HG02943 (cell line): ENCODE measurements at regions not wholly inside any gene's neighbourhood (a gene's known extent, or its start where the extent isn't known, plus 50 kb on each side); places are given as distances from the start of the nearest gene placed in this dataset.

Experiments
- ATAC-seq: cut with Tn5 transposase; IDR thresholded peaks from one replicate; pipeline ENCODE4 v1.9.1; 2021; ENCODE audit warnings: mild to moderate bottlenecking, low read depth, moderate library complexity; ENCODE audit not compliant: unreplicated experiment

DNA sequence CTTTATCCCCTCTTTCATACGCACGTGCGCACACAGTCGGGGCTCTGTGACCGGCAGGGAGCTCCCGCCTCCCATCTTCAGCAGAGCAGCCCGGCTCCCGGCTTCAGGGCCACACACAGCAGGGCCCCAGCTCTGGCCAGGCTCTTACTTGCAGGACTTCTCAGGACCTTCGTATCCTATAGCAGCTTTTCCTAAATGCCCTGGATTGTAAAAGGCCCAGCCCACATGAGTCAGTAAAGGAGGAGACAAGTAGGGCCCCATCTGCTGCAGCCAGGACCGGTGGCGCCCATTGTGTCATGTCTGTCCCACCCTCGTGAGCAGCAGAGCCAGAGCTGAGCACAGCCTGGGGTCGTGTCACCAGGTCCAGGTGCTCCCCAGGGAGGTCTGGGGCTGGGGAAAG is 107.6 kb upstream of the VSTM2B start:
- no peak for ATAC-seq

DNA sequence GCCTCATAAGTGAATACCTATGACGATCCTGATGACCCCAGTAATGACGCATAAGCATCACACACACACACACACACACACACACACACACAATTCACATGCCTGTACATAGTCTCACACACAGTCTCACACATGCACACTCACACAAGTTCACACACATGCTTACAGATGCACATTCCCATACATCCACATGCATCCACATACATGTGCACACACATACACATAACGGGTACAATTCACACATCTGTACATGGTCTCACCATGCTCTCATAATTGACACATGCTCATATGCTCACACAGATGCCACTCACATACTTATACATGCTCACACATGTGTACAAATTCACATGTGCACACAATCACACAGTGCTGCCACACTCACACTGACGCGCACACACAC is 105.7 kb upstream of the VSTM2B start:
- no peak for ATAC-seq

DNA sequence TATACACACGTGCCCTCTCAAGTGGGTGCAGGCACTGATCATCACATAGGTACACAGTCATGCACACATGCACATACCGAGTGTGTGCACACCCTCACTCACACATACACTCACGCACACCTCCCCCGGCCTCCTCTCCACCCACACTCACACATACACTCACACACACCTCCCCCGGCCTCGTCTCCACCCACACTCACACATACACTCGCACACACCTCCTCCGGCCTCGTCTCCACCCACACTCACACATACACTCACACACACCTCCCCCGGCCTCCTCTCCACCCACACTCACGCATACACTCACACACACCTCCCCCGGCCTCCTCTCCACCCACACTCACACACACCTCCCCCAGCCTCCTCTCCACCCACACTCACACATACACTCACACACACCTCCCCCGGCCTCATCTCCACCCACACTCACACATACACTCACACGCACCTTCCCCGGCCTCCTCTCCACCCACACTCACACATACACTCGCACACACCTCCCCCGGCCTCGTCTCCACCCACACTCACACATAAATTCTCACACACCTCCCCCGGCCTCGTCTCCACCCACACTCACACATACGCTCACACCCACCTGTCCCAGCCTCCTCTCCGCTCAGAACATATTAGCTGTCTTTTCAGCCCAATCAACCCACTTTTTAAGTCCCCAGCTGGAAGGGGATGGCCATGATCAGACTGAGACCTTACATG is 105.2 kb upstream of the VSTM2B start:
- no peak for ATAC-seq

DNA sequence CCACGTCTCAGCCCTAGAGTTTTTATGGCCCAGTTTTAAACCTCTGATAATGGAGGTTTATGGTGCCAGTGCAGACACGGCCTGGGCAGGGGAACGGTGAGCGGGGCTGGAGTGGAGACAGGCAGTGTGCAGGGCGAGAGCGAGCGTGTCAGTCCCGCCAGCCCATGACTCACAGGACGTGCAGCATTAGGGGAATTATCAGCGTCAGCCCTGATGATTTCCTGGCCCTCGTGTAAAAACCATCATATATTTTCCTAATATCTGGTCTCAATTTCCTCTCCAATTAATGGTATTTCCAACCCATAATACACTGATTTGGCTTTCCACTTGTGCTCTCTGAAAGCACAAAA is 104.6 kb upstream of the VSTM2B start:
- ATAC-seq, result no peak

DNA sequence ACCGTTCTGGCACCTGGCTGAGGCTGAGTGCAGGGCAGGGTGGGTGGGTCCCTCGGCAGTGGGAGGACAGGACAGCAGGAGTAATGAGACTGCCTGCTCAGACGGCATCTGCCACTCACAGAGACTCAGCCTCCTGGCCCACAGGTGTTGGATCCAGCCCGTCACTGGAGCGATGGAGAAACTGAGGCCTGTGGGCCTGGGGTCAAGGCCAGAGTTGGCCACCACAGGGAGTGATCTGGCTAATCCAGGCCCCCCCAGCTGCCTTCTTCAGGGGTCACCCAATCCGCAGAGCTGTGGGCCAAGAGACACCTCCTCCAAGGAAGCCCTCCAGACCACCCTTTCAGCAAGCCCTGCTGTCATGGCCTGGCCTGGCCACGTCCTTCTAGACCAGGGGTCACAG is 103.7 kb upstream of the VSTM2B start:
- no peak for ATAC-seq

DNA sequence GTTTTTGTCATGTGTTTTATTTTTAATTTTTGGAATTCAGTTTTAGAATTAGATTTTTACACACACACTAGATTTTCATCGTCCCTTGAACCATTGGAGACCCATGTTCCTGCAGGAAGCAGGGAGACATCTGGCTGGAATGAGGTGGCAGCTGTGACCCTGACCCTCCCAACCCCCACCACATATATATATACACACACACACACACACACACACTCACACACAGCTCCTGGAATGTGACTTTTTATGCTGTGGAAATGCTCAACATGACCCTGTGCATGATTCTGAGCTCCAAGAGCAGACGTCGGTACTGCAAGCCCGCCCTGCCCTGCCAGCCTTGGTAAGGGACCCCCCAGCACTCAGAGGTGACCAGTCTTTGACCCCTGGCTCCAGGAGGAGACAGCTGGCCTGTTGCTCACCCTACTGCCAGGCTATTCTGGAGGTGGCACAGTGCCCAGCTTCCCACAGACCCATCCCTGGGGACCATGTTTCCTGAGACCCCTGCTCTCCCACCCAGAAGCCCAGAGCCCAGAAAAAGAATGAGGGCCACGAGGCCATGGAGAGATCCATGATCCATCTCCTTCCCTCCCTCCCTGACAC is 103.2 kb upstream of the VSTM2B start:
- ATAC-seq, result no peak

DNA sequence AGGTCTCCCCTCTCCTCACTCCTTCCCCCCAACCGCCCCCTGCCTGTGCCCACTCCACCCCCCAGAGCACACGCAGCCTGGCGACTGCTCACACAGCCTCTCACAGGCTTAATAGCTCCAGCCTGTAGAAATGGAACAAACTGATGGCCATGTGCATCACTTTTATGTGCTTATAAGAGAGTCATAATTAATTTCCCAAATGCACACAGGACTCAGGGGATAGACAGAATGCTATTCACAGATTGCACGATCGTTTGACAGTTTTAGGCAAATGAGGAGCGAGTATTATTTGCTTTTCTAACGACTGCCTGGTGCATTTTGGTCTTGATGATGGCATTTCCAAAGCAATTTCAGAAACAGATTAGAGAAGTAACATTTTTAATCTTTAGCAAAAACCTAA is 97.7 kb upstream of the VSTM2B start:
- no peak for ATAC-seq

DNA sequence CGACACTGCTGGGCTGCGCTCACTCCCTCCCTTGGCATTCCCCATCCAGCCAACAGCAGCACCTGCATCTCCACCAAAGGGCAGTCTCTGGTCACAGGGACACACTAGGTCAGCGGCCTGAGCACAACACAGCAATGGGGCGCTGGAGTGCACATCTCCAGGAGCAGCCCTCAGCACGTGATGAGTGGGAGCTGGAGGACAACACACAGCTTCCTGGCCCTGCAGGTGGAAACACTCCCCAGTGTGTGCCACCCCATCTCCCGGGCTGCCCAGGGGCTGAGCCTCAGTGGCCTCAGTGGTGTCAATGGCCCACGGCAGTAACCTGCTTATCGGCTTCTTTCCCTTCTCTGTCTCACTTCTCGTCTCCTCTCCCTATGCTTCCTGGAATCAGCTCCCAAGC is 96.8 kb upstream of the VSTM2B start:
- ATAC-seq, result no peak

DNA sequence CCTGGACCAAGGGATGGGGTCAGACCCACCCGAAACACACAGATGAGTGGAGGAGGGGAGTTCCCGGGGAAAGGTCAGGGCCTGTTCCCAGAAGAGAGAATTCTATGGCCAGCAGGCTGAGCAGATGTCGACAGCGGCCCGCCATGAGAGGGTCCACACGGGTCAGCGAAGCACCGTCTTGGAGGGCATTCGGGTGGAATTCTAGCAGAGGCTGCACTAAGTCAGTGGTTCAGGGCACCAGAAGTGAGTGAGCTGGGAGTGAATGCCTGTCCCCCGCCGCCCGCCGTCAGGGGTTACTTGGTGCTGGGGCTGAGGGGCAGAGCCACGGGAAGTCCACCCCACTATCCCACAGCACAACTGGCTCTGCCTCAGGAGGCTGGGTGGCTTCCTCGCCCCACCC is 96.2 kb upstream of the VSTM2B start:
- no peak for ATAC-seq

DNA sequence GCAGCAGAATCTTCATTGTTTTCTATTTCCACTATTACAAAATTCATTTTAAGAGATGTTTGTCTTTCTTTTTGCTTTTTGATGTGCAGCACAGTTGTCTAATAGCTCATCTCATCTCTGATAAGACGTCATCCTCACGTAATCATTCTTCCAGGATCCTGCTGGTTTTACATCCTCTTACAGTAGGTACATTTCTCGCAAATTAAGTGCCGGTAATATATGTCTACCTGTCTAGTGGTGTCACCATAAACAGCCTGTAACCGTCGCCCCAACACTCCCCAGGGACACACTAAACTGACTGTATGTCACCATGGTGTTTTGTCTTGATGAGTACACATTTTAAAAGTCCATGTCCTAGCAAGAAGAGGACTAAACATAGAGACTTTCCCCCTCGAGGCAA is 94.5 kb upstream of the VSTM2B start:
- ATAC-seq, result no peak

DNA sequence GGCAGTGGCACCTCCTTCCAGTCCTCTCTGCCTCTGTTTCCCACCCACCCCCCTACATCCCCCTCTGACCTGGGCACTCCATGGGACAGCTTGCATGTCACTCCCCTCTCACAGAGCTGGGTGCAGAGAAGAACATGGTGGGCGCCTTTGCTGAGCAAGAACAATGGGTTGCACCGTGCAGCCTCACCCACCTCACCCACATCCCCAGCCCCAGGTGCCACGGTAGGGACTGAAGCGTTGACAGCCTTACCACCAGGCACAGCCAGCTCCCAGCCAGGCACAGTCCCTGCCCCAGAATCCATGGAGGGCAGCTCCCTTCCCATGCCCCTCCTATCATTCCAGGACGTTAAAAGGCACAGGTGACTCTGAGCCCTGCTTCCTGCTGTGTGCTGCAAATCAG is 93.1 kb upstream of the VSTM2B start:
- ATAC-seq, result no peak

DNA sequence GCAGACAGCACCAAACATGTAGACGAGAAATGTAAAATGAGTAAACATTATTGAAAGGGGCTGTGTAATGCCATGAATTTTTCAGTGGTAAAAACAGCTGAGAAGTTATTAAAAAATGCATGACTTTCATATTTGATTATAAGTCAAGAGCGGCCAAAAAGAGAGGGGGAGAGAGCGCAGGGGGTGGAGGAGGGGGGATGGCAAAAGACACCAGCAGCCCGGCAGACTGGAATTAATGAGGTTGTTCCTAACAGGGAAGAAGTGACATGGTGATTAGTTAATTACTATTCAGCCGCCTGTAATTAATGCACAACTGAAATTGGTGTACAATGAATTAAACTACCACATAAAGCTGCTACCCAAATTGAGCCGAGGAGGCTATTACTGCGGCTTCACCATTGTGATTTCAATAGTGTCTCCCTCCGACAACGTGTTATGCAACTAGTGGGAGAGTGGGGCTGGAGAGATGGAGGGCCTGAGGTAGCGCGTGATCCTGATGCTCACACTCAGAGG is 89.1 kb upstream of the VSTM2B start:
- ATAC-seq, result no peak

DNA sequence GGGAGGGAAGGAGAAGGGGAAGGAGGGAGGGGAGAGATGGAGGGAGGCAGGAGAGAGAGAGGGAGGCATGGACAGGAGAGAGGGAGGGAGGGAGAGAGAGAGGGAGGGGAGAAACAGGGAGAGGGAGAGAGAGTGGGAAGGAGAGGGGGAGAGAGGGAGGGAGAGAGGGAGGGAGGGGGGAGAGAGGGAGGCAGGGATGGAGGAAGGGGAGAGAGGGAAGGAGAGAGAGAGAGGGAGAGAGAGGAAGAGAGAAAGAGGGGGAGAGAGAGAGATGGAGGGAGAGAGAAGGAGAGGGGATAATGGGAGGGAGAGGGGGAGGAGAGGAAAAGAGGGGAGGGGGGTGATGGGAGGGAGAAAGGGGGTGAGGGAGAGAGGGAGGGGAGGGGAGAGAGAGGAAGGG is 86.8 kb upstream of the VSTM2B start:
- no peak for ATAC-seq

DNA sequence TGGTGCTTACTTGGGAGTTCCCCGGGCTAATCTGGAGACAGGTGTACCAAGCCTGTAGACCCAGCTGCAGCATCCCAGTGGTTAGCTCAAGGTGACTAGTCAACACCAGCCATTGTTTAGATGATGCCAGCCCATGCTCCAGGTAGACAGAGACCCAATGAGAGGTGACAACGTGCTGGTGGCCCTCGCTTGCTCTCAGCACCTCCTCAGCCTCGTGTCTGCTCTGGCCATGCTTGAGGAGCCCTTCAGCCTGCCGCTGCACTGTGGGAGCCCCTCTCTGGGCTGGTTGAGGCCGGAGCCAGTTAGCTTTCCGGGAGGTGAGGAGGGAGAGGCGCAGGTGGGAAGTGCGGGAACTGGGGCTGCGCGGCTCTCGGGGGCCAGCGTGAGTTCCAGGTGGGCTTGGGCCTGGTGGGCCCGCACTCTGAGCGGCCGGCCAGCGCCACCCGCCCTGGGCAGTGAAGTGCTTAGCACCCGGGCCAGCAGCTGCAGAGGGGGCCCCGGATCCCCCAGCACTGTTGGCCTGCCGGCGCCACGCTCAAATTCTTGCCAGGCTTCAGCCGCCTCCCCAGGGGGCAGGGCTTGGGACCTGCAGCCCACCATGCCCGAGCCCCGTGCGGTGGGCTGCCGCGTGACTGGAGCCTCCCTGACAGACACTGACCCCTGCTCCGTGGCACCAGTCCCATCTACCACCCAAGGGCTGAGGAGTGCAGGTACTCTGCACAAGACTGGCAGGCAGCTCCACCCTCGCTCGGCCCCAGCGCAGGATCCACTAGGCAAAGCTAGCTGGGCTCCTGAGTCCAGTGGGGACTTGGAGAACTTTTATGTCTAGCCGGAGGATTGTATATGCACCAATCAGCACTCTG is 85.9 kb upstream of the VSTM2B start:
- ATAC-seq, result no peak

DNA sequence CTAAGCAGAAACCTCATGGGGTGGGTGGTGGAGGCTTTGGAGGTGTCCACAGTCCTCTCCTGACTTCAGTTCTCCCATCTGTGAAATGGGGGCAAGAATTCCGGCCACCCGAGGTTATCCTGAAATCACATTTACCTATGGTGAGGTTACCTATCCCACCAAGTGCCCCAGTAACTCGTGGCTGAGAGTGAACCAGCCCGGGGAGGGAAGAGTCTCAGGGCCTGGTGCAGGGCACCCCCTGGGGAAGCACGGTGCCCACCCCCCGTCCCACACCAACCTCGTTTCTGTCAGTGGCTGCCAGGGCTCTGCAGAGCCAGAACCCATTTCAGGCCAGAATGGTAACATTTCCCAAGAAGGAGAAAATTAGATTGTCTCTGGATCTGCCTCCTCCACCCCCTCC is 83.7 kb upstream of the VSTM2B start:
- ATAC-seq, result no peak

DNA sequence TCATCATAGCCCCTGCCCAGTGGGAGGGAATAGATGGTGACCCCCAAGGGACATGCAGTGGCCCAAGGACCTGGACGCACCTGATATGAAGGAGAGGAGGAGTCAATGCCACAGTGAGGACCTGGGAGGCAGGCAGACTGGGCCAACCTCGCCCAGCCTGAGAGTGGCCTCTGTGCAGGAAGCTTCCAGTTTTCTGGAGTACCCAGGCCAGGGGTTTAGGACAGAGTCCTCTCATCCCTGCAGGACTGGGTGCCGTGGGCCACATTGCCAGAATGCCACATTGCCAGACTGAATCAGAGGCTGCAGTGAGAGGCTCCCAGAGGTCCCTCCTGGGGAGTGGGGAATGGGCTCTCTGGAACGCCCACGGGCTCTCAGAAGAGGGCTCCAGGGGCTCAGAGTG is 82.9 kb upstream of the VSTM2B start:
- no peak for ATAC-seq

DNA sequence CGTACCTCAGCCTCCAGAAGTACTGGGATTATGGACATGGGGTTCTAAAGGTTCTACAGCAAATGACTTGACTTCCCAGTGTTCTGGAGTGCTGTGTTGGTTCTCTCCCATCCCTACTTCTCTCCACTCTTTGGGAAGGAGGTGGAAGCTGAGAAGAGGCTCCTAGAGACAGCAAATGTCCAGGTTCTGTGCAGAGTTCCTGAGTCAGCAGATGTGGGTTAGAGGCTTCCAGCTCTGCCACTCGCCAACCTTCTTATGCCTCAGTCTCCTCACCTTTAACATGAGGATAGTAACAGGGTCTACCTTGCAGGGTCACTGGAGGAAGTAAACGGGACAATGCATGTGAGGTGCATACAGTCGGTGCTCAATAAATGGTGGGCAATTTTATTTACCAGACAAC is 80.5 kb upstream of the VSTM2B start:
- no peak for ATAC-seq

DNA sequence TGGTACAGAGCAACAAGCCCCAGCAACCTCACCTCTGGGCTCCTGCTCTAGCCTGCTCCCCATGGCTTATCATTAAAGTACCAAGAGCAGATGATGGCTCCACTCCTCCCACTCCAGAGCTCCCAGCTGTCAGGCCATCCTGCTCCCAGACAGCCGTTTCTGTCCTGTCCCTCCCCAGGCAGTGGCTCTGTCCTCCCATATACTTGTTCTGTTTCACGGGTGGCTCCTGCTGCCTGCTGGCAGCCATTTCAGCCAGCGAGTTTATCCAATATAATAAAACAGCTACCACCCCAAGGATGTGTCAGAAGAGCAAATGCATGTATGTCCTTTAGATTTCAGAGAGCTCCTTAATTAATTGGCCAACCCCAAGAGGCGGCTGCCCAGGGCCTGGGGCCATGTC is 79.4 kb upstream of the VSTM2B start:
- ATAC-seq, result no peak

DNA sequence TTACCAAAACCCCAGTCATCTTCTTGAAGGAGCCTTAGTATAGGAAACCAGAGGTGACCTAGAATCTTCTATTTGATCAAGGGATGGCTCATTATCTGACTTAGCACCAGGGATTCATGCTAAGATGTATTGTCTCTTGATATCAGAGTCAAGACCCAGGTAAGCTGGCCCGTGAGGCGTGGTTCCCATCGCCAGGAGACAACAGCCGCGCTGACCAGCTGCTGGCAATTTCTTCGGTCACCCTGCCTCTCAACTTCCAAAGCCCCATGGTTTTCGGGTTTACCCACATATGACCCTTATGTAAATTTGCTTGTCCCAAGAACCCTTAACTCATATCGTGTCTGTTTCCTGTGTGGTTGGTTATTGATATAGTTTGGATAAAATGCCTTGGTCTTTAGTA is 77.7 kb upstream of the VSTM2B start:
- no peak for ATAC-seq

DNA sequence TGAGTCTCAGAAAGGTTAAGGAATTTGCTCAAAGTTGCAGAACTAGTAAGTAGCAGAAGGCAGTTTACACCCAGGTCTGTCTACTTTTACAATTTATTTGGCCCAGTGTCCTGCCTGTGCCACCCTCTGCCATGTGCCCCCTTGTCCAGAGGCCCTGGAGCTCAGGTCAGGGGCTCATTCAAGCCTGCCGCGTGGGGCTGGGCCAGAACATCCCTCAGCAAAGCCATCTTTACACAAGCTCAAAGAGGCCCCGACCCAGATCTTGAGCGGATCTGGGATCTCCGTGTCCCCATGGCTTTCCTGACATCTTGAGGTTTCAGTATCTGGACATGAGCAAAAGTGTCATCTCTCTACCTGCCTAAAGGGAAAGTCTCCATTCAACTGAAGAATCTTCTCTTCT is 76.4 kb upstream of the VSTM2B start:
- ATAC-seq, result no peak

DNA sequence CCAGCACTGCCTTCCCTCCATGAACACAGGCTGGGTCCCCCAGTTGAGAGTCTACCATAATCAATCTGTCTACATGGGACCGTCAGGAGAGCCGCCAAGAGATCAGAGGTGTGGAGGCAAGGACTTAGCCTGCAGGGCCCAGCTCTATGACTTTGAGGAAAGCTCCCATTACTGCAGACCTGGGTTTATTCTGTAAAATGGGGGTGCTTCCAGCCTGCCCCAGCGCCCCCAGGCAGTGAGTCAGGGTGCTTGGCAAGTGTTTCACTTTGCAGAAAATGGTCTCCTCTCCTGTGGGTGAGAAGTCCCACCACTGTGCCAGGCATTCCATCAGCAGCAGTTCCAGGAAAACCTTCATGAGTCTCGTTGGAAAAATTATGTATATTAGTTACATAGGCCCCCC is 75.5 kb upstream of the VSTM2B start:
- no peak for ATAC-seq

DNA sequence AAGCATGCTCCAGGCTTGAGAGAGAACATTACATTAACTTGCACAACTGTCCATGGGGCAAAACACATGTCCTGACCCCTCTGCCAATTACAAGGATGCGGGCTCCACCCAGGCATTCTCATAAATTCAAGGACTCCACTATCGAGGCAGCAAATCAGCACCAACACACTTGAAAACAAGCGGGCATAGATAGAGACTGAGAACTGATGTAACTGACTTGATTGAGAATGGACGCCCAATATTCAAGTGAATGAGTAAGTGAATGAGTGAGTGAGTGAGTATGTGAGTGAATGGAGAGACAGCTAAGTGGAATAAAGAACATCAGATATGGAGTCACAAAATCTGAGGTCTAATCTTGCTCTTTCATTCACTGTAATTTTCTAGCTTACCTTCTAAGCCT is 75.0 kb upstream of the VSTM2B start:
- ATAC-seq, result no peak
